GM18909 (cell line): ENCODE measurements at regions not wholly inside any gene's neighbourhood (a gene's known extent, or its start where the extent isn't known, plus 50 kb on each side); places are given as distances from the start of the nearest gene placed in this dataset.

Experiments
- ATAC-seq: cut with Tn5 transposase; IDR thresholded peaks from one replicate; pipeline ENCODE4 v1.9.1; 2021; ENCODE audit warnings: mild to moderate bottlenecking; ENCODE audit not compliant: unreplicated experiment, poor library complexity

GRCh38 chr12:132426349-132427173 is 63.4 kb upstream of the FBRSL1 start:
- no peak for ATAC-seq

GRCh38 chr12:132424811-132425210 is 65.1 kb upstream of the FBRSL1 start:
- no peak for ATAC-seq

GRCh38 chr12:132423820-132424645 is 65.9 kb upstream of the FBRSL1 start:
- no peak for ATAC-seq

- ATAC-seq = no peak
These were observed 66.6 kb upstream of the FBRSL1 start for GRCh38 chr12:132423251-132423819.

- no peak for ATAC-seq
These were observed 67.4 kb upstream of the FBRSL1 start for GRCh38 chr12:132422381-132423043.

- no peak for ATAC-seq
These were observed 67.9 kb upstream of the FBRSL1 start for GRCh38 chr12:132422040-132422380.

- no peak for ATAC-seq
These were observed 70.2 kb upstream of the FBRSL1 start for GRCh38 chr12:132419631-132420246.

GRCh38 chr12:132418393-132418925 is 71.5 kb upstream of the FBRSL1 start:
- ATAC-seq = no peak

- ATAC-seq = no peak
These were observed 72.2 kb upstream of the FBRSL1 start for GRCh38 chr12:132417741-132418140.

- ATAC-seq = no peak
These were observed 73.1 kb upstream of the FBRSL1 start for GRCh38 chr12:132416827-132417226.

GRCh38 chr12:132416121-132416673 is 73.8 kb upstream of the FBRSL1 start:
- ATAC-seq = no peak

GRCh38 chr12:132415327-132416120 is 74.4 kb upstream of the FBRSL1 start:
- no peak for ATAC-seq

- peak; percentile 84 for ATAC-seq
These were observed 75.2 kb upstream of the FBRSL1 start for GRCh38 chr12:132414634-132415326.

- ATAC-seq = no peak
These were observed 75.9 kb upstream of the FBRSL1 start for GRCh38 chr12:132413931-132414588.

- ATAC-seq = no peak
These were observed 78.5 kb upstream of the FBRSL1 start for GRCh38 chr12:132411457-132411856.

- no peak for ATAC-seq
These were observed 79.1 kb upstream of the FBRSL1 start for GRCh38 chr12:132410849-132411248.

- ATAC-seq = no peak
These were observed 79.7 kb upstream of the FBRSL1 start for GRCh38 chr12:132410296-132410625.
